Loucy (cell line): ENCODE measurements at regions not wholly inside any gene's neighbourhood (a gene's known extent, or its start where the extent isn't known, plus 50 kb on each side); places are given as distances from the start of the nearest gene placed in this dataset.

Source experiments
- CTCF ChIP-seq: fragments of 200-600 bp; sonication (generic); conservative IDR thresholded peaks from 2 replicates; pipeline ENCODE4 v1.5.1; 2014; ENCODE audit warnings: mild to moderate bottlenecking, antibody characterized with exemption, low read length
- EZH2phosphoT487 ChIP-seq: fragments of 200-600 bp; IDR thresholded peaks from 2 replicates; pipeline ENCODE4 v1.6.1; 2018; ENCODE audit warnings: antibody characterized with exemption, mild to moderate bottlenecking, moderate library complexity, borderline replicate concordance

DNA sequence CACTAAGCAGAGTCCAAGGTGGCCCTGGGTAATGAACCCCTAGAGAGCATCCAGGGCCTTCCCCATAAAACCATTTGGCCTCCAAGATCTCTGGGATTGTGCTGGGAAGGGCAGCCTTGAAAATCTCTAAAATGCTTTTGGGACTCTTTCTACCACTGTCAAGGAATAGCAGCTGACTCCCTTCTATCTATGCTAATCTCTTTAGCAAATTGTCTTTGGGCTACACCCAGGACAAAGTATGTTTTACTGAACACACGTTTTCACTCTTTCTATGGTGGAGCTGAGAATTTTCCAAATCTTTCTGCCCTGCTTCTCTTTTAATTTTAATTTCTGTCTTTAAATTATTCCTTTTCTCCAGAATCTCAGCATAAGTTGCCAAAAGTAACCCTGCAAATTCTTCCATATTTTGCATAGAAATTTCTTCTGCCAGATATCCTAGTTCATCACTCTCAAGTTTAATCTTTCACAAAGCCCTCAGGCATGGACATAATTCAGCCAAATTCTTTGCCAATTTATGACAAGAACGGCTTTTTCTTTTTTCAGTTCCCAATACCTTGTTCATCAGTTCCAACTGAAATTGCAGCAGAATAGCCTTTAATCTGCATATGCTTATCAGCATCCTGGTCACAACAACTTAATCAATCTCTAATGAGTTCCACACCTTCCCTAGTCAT is 687.0 kb upstream of the ADGRL4 start:
- TF ChIP-seq CTCF = no peak
- TF ChIP-seq EZH2phosphoT487 = no peak
